Activated naive CD8-positive, alpha-beta T cell treated with anti-CD3 and anti-CD28 coated beads for 36 hours (primary cell): ENCODE measurements at regions not wholly inside any gene's neighbourhood (a gene's known extent, or its start where the extent isn't known, plus 50 kb on each side); places are given as distances from the start of the nearest gene placed in this dataset.

ENCODE experiments used
- DNase-seq: peaks from one replicate; pipeline ENCODE4 v3.0.0; 2021
- H3K27ac Mint-ChIP-seq: one replicate; pipeline ENCODE4 v1.8.0; 2022; ENCODE audit warnings: mild to moderate bottlenecking, moderate library complexity, mixed read lengths
- H3K27me3 Mint-ChIP-seq: one replicate; pipeline ENCODE4 v1.8.0; 2022; ENCODE audit warnings: mild to moderate bottlenecking, mixed read lengths
- H3K36me3 Mint-ChIP-seq: one replicate; pipeline ENCODE4 v1.8.0; 2021; ENCODE audit warnings: mild to moderate bottlenecking, mixed read lengths
- H3K4me1 Mint-ChIP-seq: one replicate; pipeline ENCODE4 v1.8.0; 2021; ENCODE audit warnings: mixed read lengths
- H3K4me3 Mint-ChIP-seq: one replicate; pipeline ENCODE4 v1.8.0; 2022; ENCODE audit warnings: mild to moderate bottlenecking, moderate library complexity, mixed read lengths
- H3K9me3 Mint-ChIP-seq: one replicate; pipeline ENCODE4 v1.8.0; 2022; ENCODE audit warnings: mixed read lengths

GRCh38 chr6:43970068-43970912, 157.0 kb downstream of the MRPL14 start:
- Mint-ChIP-seq H3K27ac (no peak overlapping the region), H3K4me3 (no peak overlapping the region), H3K36me3 (no peaks in the 10 kb centered on the region), H3K27me3 (peaks cover 4% of the 10 kb centered on the region), H3K9me3 (no peaks in the 10 kb centered on the region), H3K4me1 (no peaks in the 10 kb centered on the region)
- DNase-seq = no peak

GRCh38 chr6:43969158-43969981, 157.9 kb downstream of the MRPL14 start:
- Mint-ChIP-seq H3K9me3 (no peaks in the 10 kb centered on the region), H3K27me3 (peaks cover 5% of the 10 kb centered on the region), H3K36me3 (no peaks in the 10 kb centered on the region), H3K27ac (no peak overlapping the region), H3K4me3 (no peak overlapping the region), H3K4me1 (no peaks in the 10 kb centered on the region)
- DNase-seq = no peak

- H3K36me3 Mint-ChIP-seq = no peaks in the 10 kb centered on the region
- peaks cover 7% of the 10 kb centered on the region for H3K27me3 Mint-ChIP-seq
- H3K4me1 Mint-ChIP-seq = no peaks in the 10 kb centered on the region
- DNase-seq = no peak
- no peak overlapping the region for H3K27ac Mint-ChIP-seq
- no peaks in the 10 kb centered on the region for H3K9me3 Mint-ChIP-seq
- no peak overlapping the region for H3K4me3 Mint-ChIP-seq
Measured at GRCh38 chr6:43968110-43968965, 158.9 kb downstream of the MRPL14 start.

- no peak for DNase-seq
- Mint-ChIP-seq H3K4me1 (no peaks in the 10 kb centered on the region), H3K9me3 (no peaks in the 10 kb centered on the region), H3K27me3 (peaks cover 7% of the 10 kb centered on the region), H3K36me3 (no peaks in the 10 kb centered on the region), H3K27ac (no peak overlapping the region), H3K4me3 (no peak overlapping the region)
Measured at GRCh38 chr6:43967719-43968091, 159.5 kb downstream of the MRPL14 start.

GRCh38 chr6:43966853-43967718, 160.2 kb downstream of the MRPL14 start:
- Mint-ChIP-seq H3K36me3 (no peaks in the 10 kb centered on the region), H3K27me3 (peaks cover 7% of the 10 kb centered on the region), H3K9me3 (no peaks in the 10 kb centered on the region), H3K4me3 (no peak overlapping the region), H3K4me1 (no peaks in the 10 kb centered on the region), H3K27ac (no peak overlapping the region)
- no peak for DNase-seq

- Mint-ChIP-seq H3K4me3 (no peak overlapping the region), H3K36me3 (no peaks in the 10 kb centered on the region), H3K4me1 (no peaks in the 10 kb centered on the region), H3K9me3 (no peaks in the 10 kb centered on the region), H3K27ac (no peak overlapping the region), H3K27me3 (peaks cover 13% of the 10 kb centered on the region)
- no peak for DNase-seq
Measured at GRCh38 chr6:43966374-43966658, 160.9 kb downstream of the MRPL14 start.

GRCh38 chr6:43965628-43966373, 161.5 kb downstream of the MRPL14 start:
- Mint-ChIP-seq H3K36me3 (no peaks in the 10 kb centered on the region), H3K27ac (no peak overlapping the region), H3K4me1 (no peaks in the 10 kb centered on the region), H3K9me3 (no peaks in the 10 kb centered on the region), H3K4me3 (no peak overlapping the region), H3K27me3 (peaks cover 13% of the 10 kb centered on the region)
- no peak for DNase-seq

GRCh38 chr6:43964659-43965570, 162.3 kb downstream of the MRPL14 start:
- Mint-ChIP-seq H3K4me3 (no peak overlapping the region), H3K9me3 (no peaks in the 10 kb centered on the region), H3K36me3 (no peaks in the 10 kb centered on the region), H3K27me3 (peaks cover 16% of the 10 kb centered on the region), H3K27ac (no peak overlapping the region), H3K4me1 (no peaks in the 10 kb centered on the region)
- no peak for DNase-seq

GRCh38 chr6:43963877-43964658, 163.2 kb downstream of the MRPL14 start:
- no peaks in the 10 kb centered on the region for H3K9me3 Mint-ChIP-seq
- H3K4me1 Mint-ChIP-seq = no peaks in the 10 kb centered on the region
- no peaks in the 10 kb centered on the region for H3K36me3 Mint-ChIP-seq
- DNase-seq = no peak
- H3K27ac Mint-ChIP-seq = no peak overlapping the region
- peaks cover 20% of the 10 kb centered on the region for H3K27me3 Mint-ChIP-seq
- no peak overlapping the region for H3K4me3 Mint-ChIP-seq

- peaks cover 24% of the 10 kb centered on the region for H3K27me3 Mint-ChIP-seq
- H3K27ac Mint-ChIP-seq = no peak overlapping the region
- no peaks in the 10 kb centered on the region for H3K4me1 Mint-ChIP-seq
- H3K36me3 Mint-ChIP-seq = no peaks in the 10 kb centered on the region
- no peak overlapping the region for H3K4me3 Mint-ChIP-seq
- no peak for DNase-seq
- H3K9me3 Mint-ChIP-seq = no peaks in the 10 kb centered on the region
Measured at GRCh38 chr6:43963203-43963602, 164.0 kb downstream of the MRPL14 start.

- Mint-ChIP-seq H3K9me3 (no peaks in the 10 kb centered on the region), H3K36me3 (no peaks in the 10 kb centered on the region), H3K4me3 (no peak overlapping the region), H3K4me1 (no peaks in the 10 kb centered on the region), H3K27me3 (peaks cover 27% of the 10 kb centered on the region), H3K27ac (no peak overlapping the region)
- DNase-seq = no peak
Measured at GRCh38 chr6:43962458-43962857, 164.8 kb downstream of the MRPL14 start.

- Mint-ChIP-seq H3K36me3 (no peaks in the 10 kb centered on the region), H3K27ac (no peak overlapping the region), H3K9me3 (peaks cover 5% of the 10 kb centered on the region), H3K4me1 (no peaks in the 10 kb centered on the region), H3K4me3 (no peak overlapping the region), H3K27me3 (peaks cover 36% of the 10 kb centered on the region)
- no peak for DNase-seq
Measured at GRCh38 chr6:43957273-43957672, 170.0 kb downstream of the MRPL14 start.
